H1 (cell line): ENCODE measurements at regions not wholly inside any gene's neighbourhood (a gene's known extent, or its start where the extent isn't known, plus 50 kb on each side); places are given as distances from the start of the nearest gene placed in this dataset.

Experiments used
- CTCF ChIA-PET: fragments of 300-600 bp; sonication (Branson Sonifier 250); formaldehyde crosslinking; loops from one replicate; lab custom pipeline; 2021; ENCODE audit not compliant: partially characterized antibody; lab: Charles Lee
- POLR2A ChIA-PET: fragments of 300-600 bp; sonication (Branson Sonifier 250); formaldehyde crosslinking; loops from one replicate; lab custom pipeline; 2021; ENCODE audit warnings: inconsistent platforms; ENCODE audit not compliant: partially characterized antibody; lab: Charles Lee
- DNase-seq, 2 experiments: peaks; one replicate each; pipeline versions ENCODE4 v3.0.0 to v3.0.0-alpha.2; 2010 to 2022; ENCODE audit warnings: low spot score in 2 of 2, low read depth in 1 of 2, mixed read lengths in 1 of 2
- FAIRE-seq: peaks from 2 replicates; lab custom pipeline; 2011; peaks lifted over from hg19 to GRCh38; lab: Jason Lieb, UNC
- H2AFZ ChIP-seq: 2 replicates; pipeline ENCODE4 v1.8.1; 2012; ENCODE audit warnings: low read length, inconsistent platforms
- H2AK5ac ChIP-seq: 2 replicates; pipeline ENCODE4 v1.6.1; 2013; ENCODE audit warnings: low read depth, low read length
- H2BK120ac ChIP-seq: replicated peaks from 2 replicates; pipeline ENCODE3; 2013; ENCODE audit warnings: low read depth, low read length, inconsistent platforms
- H2BK12ac ChIP-seq: 2 replicates; pipeline ENCODE4 v1.6.1; 2013; ENCODE audit warnings: low read depth, low read length
- H2BK15ac ChIP-seq: 2 replicates; pipeline ENCODE4 v1.6.1; 2013; ENCODE audit warnings: low read length
- H2BK20ac ChIP-seq: 2 replicates; pipeline ENCODE4 v1.6.1; 2013; ENCODE audit warnings: low read length
- H2BK5ac ChIP-seq: 2 replicates; pipeline ENCODE4 v1.6.1; 2013; ENCODE audit warnings: low read depth, low read length
- H3K14ac ChIP-seq: 2 replicates; pipeline ENCODE4 v1.6.1; 2013; ENCODE audit warnings: inconsistent platforms; ENCODE audit not compliant: insufficient read length
- H3K18ac ChIP-seq: 2 replicates; pipeline ENCODE4 v1.6.1; 2013; ENCODE audit warnings: low read length; ENCODE audit errors: extremely low read depth
- H3K23ac ChIP-seq: 2 replicates; pipeline ENCODE4 v1.6.1; 2013; ENCODE audit warnings: inconsistent platforms; ENCODE audit not compliant: insufficient read length
- H3K23me2 ChIP-seq: 2 replicates; pipeline ENCODE4 v1.6.1; 2013; ENCODE audit warnings: low read depth, low read length
- H3K27ac ChIP-seq: 2 replicates; pipeline ENCODE4 v1.6.1; 2011; ENCODE audit warnings: low read depth, low read length, inconsistent platforms
- H3K27me3 ChIP-seq, 4 experiments: replicated peaks in 1 of 4; 1 replicate in 1 of 4; 2 replicates in 3 of 4; pipeline versions ENCODE4 v1.6.1 to v1.8.1; 2011 to 2013; ENCODE audit warnings: low read length in 3 of 4, mild to moderate bottlenecking in 3 of 4, inconsistent platforms in 2 of 4, mixed read lengths in 2 of 4, moderate library complexity in 1 of 4; ENCODE audit not compliant: control insufficient read depth in 3 of 4, insufficient read depth in 3 of 4; ENCODE audit errors: extremely low read depth in 1 of 4
- H3K36me3 ChIP-seq, 4 experiments: 2 replicates each; pipeline versions ENCODE4 v1.6.1 to v1.8.1; 2011 to 2013; ENCODE audit warnings: mild to moderate bottlenecking in 4 of 4, low read length in 3 of 4, moderate library complexity in 2 of 4, control low read depth in 1 of 4, inconsistent platforms in 1 of 4; ENCODE audit not compliant: insufficient read depth in 4 of 4, control insufficient read depth in 2 of 4
- H3K4ac ChIP-seq: replicated peaks from 2 replicates; pipeline ENCODE3; 2013; ENCODE audit warnings: low read length, low read depth, mixed read lengths, inconsistent platforms; ENCODE audit not compliant: insufficient read length
- H3K4me1 ChIP-seq, 4 experiments: replicated peaks in 1 of 4; 1 replicate in 1 of 4; 2 replicates in 3 of 4; pipeline versions ENCODE4 v1.6.1 to v1.8.1; 2011 to 2013; ENCODE audit warnings: low read length in 3 of 4, inconsistent platforms in 2 of 4, mixed read lengths in 1 of 4; ENCODE audit not compliant: insufficient read depth in 4 of 4, control insufficient read depth in 3 of 4
- H3K4me2 ChIP-seq, 2 experiments: 2 replicates each; pipeline versions ENCODE4 v1.6.1 to v1.8.1; 2011 to 2013; ENCODE audit warnings: low read depth in 2 of 2, low read length in 2 of 2, control low read depth in 1 of 2, inconsistent platforms in 1 of 2, mild to moderate bottlenecking in 1 of 2; ENCODE audit not compliant: insufficient read depth in 1 of 2
- H3K4me3 ChIP-seq, 4 experiments: fragments of 200-600, 300-600 bp in 1 of 4; sonication (generic), shearing (Covaris generic), sonication (Bioruptor Twin) in 1 of 4; 2 replicates each; pipeline versions ENCODE4 v1.5.1 to v1.8.1; 2011 to 2016; ENCODE audit warnings: low read length in 4 of 4, low read depth in 3 of 4, control low read depth in 2 of 4, inconsistent platforms in 2 of 4, mild to moderate bottlenecking in 2 of 4, mixed read lengths in 1 of 4, moderate library complexity in 1 of 4; ENCODE audit not compliant: insufficient read depth in 2 of 4; ENCODE audit errors: extremely low read depth in 1 of 4
- H3K56ac ChIP-seq: replicated peaks from 2 replicates; pipeline ENCODE3; 2013; ENCODE audit warnings: low read depth, mild to moderate bottlenecking, mixed read lengths, low read length, inconsistent platforms; ENCODE audit not compliant: insufficient read length
- H3K79me1 ChIP-seq: 2 replicates; pipeline ENCODE4 v1.6.1; 2013; ENCODE audit warnings: low read depth, low read length, control low read depth
- H3K79me2 ChIP-seq, 2 experiments: 2 replicates each; pipeline versions ENCODE4 v1.6.1 to v1.8.1; 2012 to 2013; ENCODE audit warnings: low read length in 2 of 2, mild to moderate bottlenecking in 2 of 2, inconsistent platforms in 1 of 2; ENCODE audit not compliant: insufficient read depth in 2 of 2, control insufficient read depth in 1 of 2
- H3K9ac ChIP-seq, 4 experiments: replicated peaks in 1 of 4; 1 replicate in 1 of 4; 2 replicates in 3 of 4; pipeline versions ENCODE4 v1.6.1 to v1.8.1; 2011 to 2013; ENCODE audit warnings: low read depth in 3 of 4, low read length in 3 of 4, control low read depth in 2 of 4, mild to moderate bottlenecking in 2 of 4, moderate library complexity in 2 of 4, inconsistent platforms in 1 of 4; ENCODE audit errors: extremely low read depth in 1 of 4
- H3K9me3 ChIP-seq, 2 experiments: 2 replicates each; pipeline versions ENCODE4 v1.6.1 to v1.8.1; 2012 to 2013; ENCODE audit warnings: mild to moderate bottlenecking in 2 of 2, moderate library complexity in 2 of 2, control low read depth in 1 of 2, inconsistent platforms in 1 of 2, low read depth in 1 of 2, low read length in 1 of 2, mixed read lengths in 1 of 2; ENCODE audit not compliant: insufficient read depth in 2 of 2
- H4K20me1 ChIP-seq, 2 experiments: replicated peaks in 1 of 2; 2 replicates each; pipeline versions ENCODE3 to v1.8.1; 2011 to 2013; ENCODE audit warnings: inconsistent platforms in 2 of 2, low read length in 2 of 2, mild to moderate bottlenecking in 1 of 2; ENCODE audit not compliant: insufficient read depth in 2 of 2, control insufficient read depth in 1 of 2
- H4K5ac ChIP-seq: 2 replicates; pipeline ENCODE4 v1.6.1; 2013; ENCODE audit warnings: low read length, low read depth, mixed read lengths, inconsistent platforms; ENCODE audit not compliant: insufficient read length
- H4K8ac ChIP-seq: 2 replicates; pipeline ENCODE4 v1.8.0; 2013; ENCODE audit warnings: mild to moderate bottlenecking, moderate library complexity, low read length, inconsistent platforms; ENCODE audit not compliant: insufficient read depth; ENCODE audit errors: extremely low read depth
- H4K91ac ChIP-seq: replicated peaks from 2 replicates; pipeline ENCODE3; 2013; ENCODE audit warnings: low read length, mixed read lengths, inconsistent platforms; ENCODE audit not compliant: insufficient read length
- ASH2L ChIP-seq: fragments of 200-600, 300-600 bp; sonication (generic); IDR thresholded peaks from one replicate; pipeline ENCODE4 v1.7.1; 2017; ENCODE audit warnings: low read length
- CEBPB ChIP-seq: IDR thresholded peaks from 2 replicates; pipeline ENCODE4 v1.6.1; 2012; ENCODE audit warnings: low read depth, low read length
- CHD2 ChIP-seq: IDR thresholded peaks from 2 replicates; pipeline ENCODE4 v1.6.1; 2012; ENCODE audit warnings: low read length, improper control_type of control experiment
- EGR1 ChIP-seq: IDR thresholded peaks from 2 replicates; pipeline ENCODE4 v1.6.1; 2011; ENCODE audit warnings: low read depth, low read length, borderline replicate concordance
- GTF2F1 ChIP-seq: IDR thresholded peaks from 2 replicates; pipeline ENCODE4 v1.6.1; 2012; ENCODE audit warnings: low read depth, low read length, improper control_type of control experiment, borderline replicate concordance
- HDAC6 ChIP-seq: IDR thresholded peaks from one replicate; pipeline ENCODE4 v1.7.1; 2012; ENCODE audit warnings: low read depth, mild to moderate bottlenecking, inconsistent platforms, low read length, moderate library complexity
- KDM5A ChIP-seq: fragments of 200-600 bp; IDR thresholded peaks from 2 replicates; pipeline ENCODE4 v1.7.1; 2012; ENCODE audit warnings: mild to moderate bottlenecking, low read length, inconsistent platforms, mixed read lengths
- RFX5 ChIP-seq: IDR thresholded peaks from 2 replicates; pipeline ENCODE4 v1.6.1; 2011; ENCODE audit warnings: low read depth, low read length, improper control_type of control experiment, borderline replicate concordance
- SP4 ChIP-seq: IDR thresholded peaks from 2 replicates; pipeline ENCODE4 v1.6.1; 2012; ENCODE audit warnings: low read length, inconsistent platforms
- TAF1 ChIP-seq: IDR thresholded peaks from 2 replicates; pipeline ENCODE4 v1.6.1; 2011; ENCODE audit warnings: mild to moderate bottlenecking, low read depth, low read length
- TCF12 ChIP-seq: IDR thresholded peaks from 2 replicates; pipeline ENCODE4 v1.6.1; 2011; ENCODE audit warnings: low read depth, mild to moderate bottlenecking, low read length
- YY1 ChIP-seq: IDR thresholded peaks from 2 replicates; pipeline ENCODE4 v1.6.1; 2011; ENCODE audit warnings: low read depth, mild to moderate bottlenecking, low read length
- ZNF274 ChIP-seq: IDR thresholded peaks from 2 replicates; pipeline ENCODE4 v1.7.0; 2012; ENCODE audit warnings: low read length, borderline replicate concordance; ENCODE audit errors: extremely low read depth
- WGBS, 2 experiments: shearing (Covaris generic) in 1 of 2; methylation state at CpG; one replicate each; pipeline versions ENCODE4 v1.1.6 to v1.1.7; 2013 to 2015; ENCODE audit warnings: low lambda C conversion rate in 2 of 2, mixed read lengths in 2 of 2, inconsistent platforms in 1 of 2, low coverage in 1 of 2, missing lambda C conversion rate in 1 of 2; ENCODE audit not compliant: insufficient replicate concordance in 2 of 2, insufficient coverage in 1 of 2, insufficient read length in 1 of 2; ENCODE audit errors: extremely low coverage in 1 of 2, missing lambda C conversion rate in 1 of 2; 5-methylcytosine and 5-hydroxymethylcytosine counted together
- TF ChIP-seq, protein P1 (sequence below): IDR thresholded peaks from 2 replicates; pipeline ENCODE4 v1.6.1; 2012; ENCODE audit warnings: inconsistent platforms

DNA sequence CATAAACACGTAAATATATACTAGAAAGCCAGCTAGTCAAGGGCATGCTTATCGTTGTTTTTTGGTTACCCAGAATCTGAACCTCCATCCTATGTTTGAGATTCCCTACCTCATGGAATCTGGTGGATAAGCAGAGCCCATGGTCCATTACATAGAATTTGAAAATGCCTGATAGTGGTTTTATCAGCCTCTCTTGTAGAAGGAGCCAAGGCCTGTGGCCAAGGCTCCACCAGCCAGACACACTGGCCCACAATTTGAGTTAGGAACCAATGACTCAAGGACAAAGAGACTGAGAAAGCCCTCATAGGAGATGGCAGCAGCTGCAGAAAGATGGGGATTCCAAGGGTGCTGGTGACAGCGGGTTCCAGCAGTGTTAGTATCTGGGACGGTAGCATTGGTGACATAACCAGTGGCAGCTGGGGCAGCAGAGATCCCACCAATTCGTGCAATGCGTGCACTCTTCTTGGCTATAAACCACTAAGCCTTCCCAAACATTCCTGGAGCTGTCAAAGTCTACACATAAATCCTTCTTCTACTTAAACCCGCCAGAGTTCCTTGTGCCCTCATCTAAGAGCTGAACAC lies 51.2 kb upstream of the RMDN2 start:
- H4K20me1 ChIP-seq, result no peaks in the 10 kb centered on the region
- no peak overlapping the region for H3K4me3 ChIP-seq
- H3K79me2 ChIP-seq, result no peaks in the 10 kb centered on the region
- H4K8ac ChIP-seq, result no peak overlapping the region
- no peaks in the 10 kb centered on the region for H3K36me3 ChIP-seq
- H3K27ac ChIP-seq, result no peak overlapping the region
- H3K4me2 ChIP-seq, result no peak overlapping the region
- H3K56ac ChIP-seq, result no peak overlapping the region
- ChIA-PET POLR2A (interaction anchor here (1.4 kb wide), 1 partner anchor 17 kb away, joined by 3 read pairs; no protein-coding TSS in a partner anchor), CTCF (interaction anchor here (0.7 to 12.7 kb wide), 6 partner anchors 8 to 478 kb away, joined by 4 to 192 read pairs (median 44); no protein-coding TSS in a partner anchor)
- H3K23me2 ChIP-seq, result no peaks in the 10 kb centered on the region; the same call in 1 of the 2 replicates
- 91% methylated on average over 7 of the region's 7 CpGs; no CpG with 5 or more reads in 1 of the 2 experiments for WGBS, 2 experiments
- no peak overlapping the region for H3K9ac ChIP-seq
- no peak overlapping the region for H2AK5ac ChIP-seq
- no peak overlapping the region for H3K4ac ChIP-seq
- no peak for DNase-seq
- H4K5ac ChIP-seq, result no peak overlapping the region
- no peak overlapping the region for H2BK5ac ChIP-seq
- H2BK15ac ChIP-seq, result no peak overlapping the region
- H3K79me1 ChIP-seq, result no peaks in the 10 kb centered on the region
- no peak overlapping the region for H3K14ac ChIP-seq
- H2AFZ ChIP-seq, result no peak overlapping the region
- H4K91ac ChIP-seq, result no peak overlapping the region
- no peaks in the 10 kb centered on the region for H3K27me3 ChIP-seq
- H2BK120ac ChIP-seq, result no peak overlapping the region
- H3K4me1 ChIP-seq, result peaks cover 0 to 6% (median 0%) of the 10 kb centered on the region in 4 experiments; a peak in 2 of 7 replicates
- H3K23ac ChIP-seq, result no peak overlapping the region
- FAIRE-seq, result no peak
- no peak overlapping the region for H2BK12ac ChIP-seq
- no peaks in the 10 kb centered on the region for H3K9me3 ChIP-seq
- no peak overlapping the region for H3K18ac ChIP-seq
- no peak overlapping the region for H2BK20ac ChIP-seq
- TF ChIP-seq HDAC6 (no peak), CHD2 (no peak), KDM5A (no peak), RFX5 (no peak), TCF12 (no peak), ASH2L (no peak), GTF2F1 (no peak), ZNF274 (no peak), CEBPB (no peak), TAF1 (no peak), SP4 (no peak), YY1 (no peak), EGR1 (no peak)
- TF ChIP-seq, protein P1, sequence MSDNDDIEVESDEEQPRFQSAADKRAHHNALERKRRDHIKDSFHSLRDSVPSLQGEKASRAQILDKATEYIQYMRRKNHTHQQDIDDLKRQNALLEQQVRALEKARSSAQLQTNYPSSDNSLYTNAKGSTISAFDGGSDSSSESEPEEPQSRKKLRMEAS, result no peak
